ENCODE measurements at regions not wholly inside any gene's neighbourhood (a gene's known extent, or its start where the extent isn't known, plus 50 kb on each side); places are given as distances from the start of the nearest gene placed in this dataset.

- no peaks in the 10 kb centered on the region for H3K36me3 Mint-ChIP-seq (ENCODE audit: insufficient read depth)
- no peaks in the 10 kb centered on the region for H3K4me1 Mint-ChIP-seq (ENCODE audit: low read depth)
- ATAC-seq (no peak), DNase-seq (no peak)
- no peak overlapping the region for H3K4me3 Mint-ChIP-seq
- H3K9me3 Mint-ChIP-seq, result no peaks in the 10 kb centered on the region
- no peaks in the 10 kb centered on the region for H3K27me3 Mint-ChIP-seq (ENCODE audit: low read depth)
Observed at GRCh38 chr18:66141716-66142115, 390.9 kb downstream of the CDH7 start.

DNA sequence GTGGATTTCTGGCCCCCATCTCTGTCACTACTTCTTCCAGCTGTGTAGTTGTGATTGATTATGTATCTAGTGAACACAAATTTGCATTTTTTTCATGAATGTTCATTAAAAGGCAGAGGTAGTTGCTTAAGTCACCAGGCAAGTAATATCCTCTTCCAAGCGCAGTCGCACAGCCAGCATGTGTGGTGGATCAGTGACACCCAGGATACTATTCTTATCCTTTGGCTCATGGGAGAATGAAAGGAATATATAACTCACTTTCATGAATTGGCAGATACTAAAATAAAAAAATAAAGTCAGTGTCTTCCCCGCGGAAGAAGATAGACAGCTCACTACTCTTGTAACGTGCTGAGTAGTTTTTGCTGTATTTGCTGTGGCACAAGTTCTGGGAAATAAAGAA lies 387.8 kb downstream of the CDH7 start:
- ATAC-seq, result no peak
- Mint-ChIP-seq H3K4me3 (no peak overlapping the region), H3K27me3 (ENCODE audit: low read depth) (no peaks in the 10 kb centered on the region), H3K4me1 (ENCODE audit: low read depth) (no peaks in the 10 kb centered on the region), H3K9me3 (peaks cover 6% of the 10 kb centered on the region), H3K36me3 (ENCODE audit: insufficient read depth) (no peaks in the 10 kb centered on the region)
- DNase-seq, result no peak

DNA sequence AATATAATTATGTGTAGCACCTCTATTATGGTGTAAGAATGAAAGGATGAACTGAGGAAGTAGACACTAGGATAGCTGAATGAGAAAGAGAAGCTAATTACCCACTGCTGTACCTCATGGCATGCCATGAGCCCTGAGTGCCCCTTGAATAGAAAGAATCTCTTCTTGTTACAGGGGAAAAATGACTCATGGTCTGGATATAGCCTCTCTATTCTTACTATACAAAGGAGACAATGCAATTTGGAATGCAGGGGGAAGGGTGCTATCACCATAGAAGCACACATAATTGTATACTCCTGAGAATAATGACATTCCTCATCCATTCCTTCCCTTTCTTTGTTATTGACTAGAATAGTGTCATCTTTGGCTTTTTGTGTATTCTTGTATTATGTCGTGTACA lies 385.2 kb downstream of the CDH7 start:
- peaks cover 7% of the 10 kb centered on the region for H3K9me3 Mint-ChIP-seq
- DNase-seq, result no peak
- no peaks in the 10 kb centered on the region for H3K4me1 Mint-ChIP-seq (ENCODE audit: low read depth)
- H3K36me3 Mint-ChIP-seq (ENCODE audit: insufficient read depth), result no peaks in the 10 kb centered on the region
- H3K4me3 Mint-ChIP-seq, result no peak overlapping the region
- ATAC-seq, result no peak
- H3K27me3 Mint-ChIP-seq (ENCODE audit: low read depth), result no peaks in the 10 kb centered on the region

DNA sequence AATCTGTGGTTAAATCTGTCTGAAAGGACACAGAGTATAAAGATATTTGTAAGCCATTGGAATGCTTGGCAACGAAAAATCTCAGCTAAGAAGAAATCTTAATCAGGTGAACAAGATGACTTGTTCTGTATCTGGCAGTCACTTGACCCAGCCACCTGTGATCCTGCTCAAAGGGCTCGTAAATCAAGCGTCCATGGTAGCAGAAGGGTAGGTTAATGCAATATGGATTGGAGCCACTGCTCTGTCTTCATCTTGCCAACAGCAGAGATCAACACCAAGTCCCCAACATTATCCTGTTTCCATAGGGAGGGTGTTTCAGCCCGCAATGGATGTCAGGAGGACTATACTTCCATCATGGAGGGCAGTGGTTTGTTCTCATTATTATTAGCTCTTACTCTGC lies 378.4 kb downstream of the CDH7 start:
- H3K36me3 Mint-ChIP-seq (ENCODE audit: insufficient read depth), result no peaks in the 10 kb centered on the region
- H3K4me1 Mint-ChIP-seq (ENCODE audit: low read depth), result no peaks in the 10 kb centered on the region
- H3K27me3 Mint-ChIP-seq (ENCODE audit: low read depth), result no peaks in the 10 kb centered on the region
- ATAC-seq (no peak), DNase-seq (no peak)
- no peak overlapping the region for H3K4me3 Mint-ChIP-seq
- peaks cover 18% of the 10 kb centered on the region for H3K9me3 Mint-ChIP-seq

- DNase-seq, result no peak
- no peaks in the 10 kb centered on the region for H3K27me3 Mint-ChIP-seq (ENCODE audit: low read depth)
Observed at GRCh38 chr18:66126266-66126665, 375.5 kb downstream of the CDH7 start.

DNA sequence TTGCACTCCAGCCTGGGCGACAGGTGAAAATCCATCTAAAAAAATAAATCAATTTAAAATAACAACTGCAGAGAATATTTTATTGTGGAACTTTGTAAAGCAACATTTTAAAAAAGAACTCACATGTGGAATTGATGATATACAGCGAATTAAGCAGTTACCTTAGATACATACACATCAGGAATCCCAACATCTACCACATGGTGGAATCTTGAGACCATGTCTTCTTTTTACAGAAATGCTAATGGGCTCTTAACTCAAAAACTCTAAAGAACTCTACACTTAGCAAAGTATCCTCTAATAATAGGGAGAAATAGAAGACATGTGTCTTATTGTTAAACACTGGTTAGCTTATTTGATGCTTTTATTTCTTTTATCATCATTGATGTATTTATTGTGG lies 373.6 kb downstream of the CDH7 start:
- DNase-seq, result no peak
- Mint-ChIP-seq H3K9me3 (peaks cover 15% of the 10 kb centered on the region), H3K4me3 (no peak overlapping the region), H3K36me3 (ENCODE audit: insufficient read depth) (no peaks in the 10 kb centered on the region), H3K27me3 (ENCODE audit: low read depth) (no peaks in the 10 kb centered on the region), H3K4me1 (ENCODE audit: low read depth) (no peaks in the 10 kb centered on the region)
- no peak for ATAC-seq

More at GRCh38 chr18:66126266-66126665, 375.5 kb downstream of the CDH7 start:
- Mint-ChIP-seq H3K9me3 (peaks cover 19% of the 10 kb centered on the region), H3K36me3 (ENCODE audit: insufficient read depth) (no peaks in the 10 kb centered on the region), H3K4me1 (ENCODE audit: low read depth) (no peaks in the 10 kb centered on the region), H3K4me3 (no peak overlapping the region)
- ATAC-seq, result no peak

GRCh38 chr18:66119347-66119746 lies 368.5 kb downstream of the CDH7 start:
- DNase-seq, result no peak
- Mint-ChIP-seq H3K36me3 (ENCODE audit: insufficient read depth) (no peaks in the 10 kb centered on the region), H3K9me3 (peaks cover 15% of the 10 kb centered on the region), H3K4me3 (no peak overlapping the region), H3K27me3 (ENCODE audit: low read depth) (no peaks in the 10 kb centered on the region), H3K4me1 (ENCODE audit: low read depth) (no peaks in the 10 kb centered on the region)
- ATAC-seq, result no peak

- Mint-ChIP-seq H3K4me1 (ENCODE audit: low read depth) (no peaks in the 10 kb centered on the region), H3K36me3 (ENCODE audit: insufficient read depth) (no peaks in the 10 kb centered on the region), H3K4me3 (no peak overlapping the region), H3K9me3 (peaks cover 6% of the 10 kb centered on the region), H3K27me3 (ENCODE audit: low read depth) (no peaks in the 10 kb centered on the region)
- no peak for ATAC-seq
- DNase-seq, result no peak
Observed at GRCh38 chr18:66111018-66111417, 360.2 kb downstream of the CDH7 start.

DNA sequence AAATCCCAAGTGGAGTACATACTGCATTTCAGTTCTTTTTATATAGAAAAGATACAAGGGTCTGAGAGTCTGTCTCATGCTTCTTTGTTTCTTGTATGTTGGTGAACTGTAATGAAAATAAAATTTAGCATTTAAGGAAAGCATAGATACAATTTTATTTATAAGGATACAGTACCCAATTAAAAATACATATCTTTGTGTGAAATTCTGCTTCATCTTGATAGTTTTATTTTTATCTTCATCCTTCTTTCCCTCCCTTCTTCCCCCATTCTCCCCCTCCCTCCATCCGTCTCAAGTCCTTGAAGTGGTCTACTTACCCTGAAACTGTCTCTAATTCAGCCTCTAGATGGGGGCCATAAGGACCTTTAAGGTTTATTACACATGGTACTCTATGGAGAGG lies 359.8 kb downstream of the CDH7 start:
- DNase-seq (no peak), ATAC-seq (no peak)
- peaks cover 6% of the 10 kb centered on the region for H3K9me3 Mint-ChIP-seq
- no peaks in the 10 kb centered on the region for H3K27me3 Mint-ChIP-seq (ENCODE audit: low read depth)
- H3K36me3 Mint-ChIP-seq (ENCODE audit: insufficient read depth), result no peaks in the 10 kb centered on the region
- H3K4me3 Mint-ChIP-seq, result no peak overlapping the region
- no peaks in the 10 kb centered on the region for H3K4me1 Mint-ChIP-seq (ENCODE audit: low read depth)

- DNase-seq (no peak), ATAC-seq (no peak)
- Mint-ChIP-seq H3K27me3 (ENCODE audit: low read depth) (no peaks in the 10 kb centered on the region), H3K9me3 (peaks cover 10% of the 10 kb centered on the region), H3K4me3 (no peak overlapping the region), H3K36me3 (ENCODE audit: insufficient read depth) (no peaks in the 10 kb centered on the region), H3K4me1 (ENCODE audit: low read depth) (no peaks in the 10 kb centered on the region)
Observed at GRCh38 chr18:66109981-66110380, 359.2 kb downstream of the CDH7 start.

GRCh38 chr18:66107546-66107945 lies 356.7 kb downstream of the CDH7 start:
- ATAC-seq (no peak), DNase-seq (no peak)
- H3K4me3 Mint-ChIP-seq, result no peak overlapping the region
- no peaks in the 10 kb centered on the region for H3K27me3 Mint-ChIP-seq (ENCODE audit: low read depth)
- no peaks in the 10 kb centered on the region for H3K36me3 Mint-ChIP-seq (ENCODE audit: insufficient read depth)
- peaks cover 11% of the 10 kb centered on the region for H3K9me3 Mint-ChIP-seq
- H3K4me1 Mint-ChIP-seq (ENCODE audit: low read depth), result no peaks in the 10 kb centered on the region

DNA sequence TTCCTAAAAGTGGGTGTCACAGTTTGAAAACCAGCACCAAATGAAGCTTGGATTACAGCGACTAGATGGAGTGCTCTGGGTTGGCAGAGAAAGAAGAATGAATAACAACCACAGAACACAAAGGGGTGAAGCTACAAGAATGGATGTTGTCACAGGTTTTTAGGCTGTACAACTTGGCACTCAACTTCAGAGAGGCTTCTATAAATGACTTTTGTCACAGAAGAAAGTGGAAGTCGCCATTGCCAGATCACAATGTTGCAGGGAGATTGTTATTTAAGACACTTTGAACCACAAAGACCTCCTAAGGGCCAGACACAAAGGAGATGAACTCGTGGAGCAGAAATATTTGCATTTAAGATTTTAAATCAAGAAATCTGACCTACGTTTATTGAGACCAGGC lies 354.2 kb downstream of the CDH7 start:
- no peak overlapping the region for H3K4me3 Mint-ChIP-seq

GRCh38 chr18:66103550-66103949 lies 352.7 kb downstream of the CDH7 start:
- Mint-ChIP-seq H3K4me1 (ENCODE audit: low read depth) (no peaks in the 10 kb centered on the region), H3K4me3 (no peak overlapping the region), H3K27me3 (ENCODE audit: low read depth) (no peaks in the 10 kb centered on the region), H3K36me3 (ENCODE audit: insufficient read depth) (no peaks in the 10 kb centered on the region), H3K9me3 (peaks cover 5% of the 10 kb centered on the region)
- DNase-seq, result no peak
- no peak for ATAC-seq

More for the DNA sequence above, 354.2 kb downstream of the CDH7 start:
- Mint-ChIP-seq H3K27me3 (ENCODE audit: low read depth) (no peaks in the 10 kb centered on the region), H3K36me3 (ENCODE audit: insufficient read depth) (no peaks in the 10 kb centered on the region), H3K9me3 (peaks cover 5% of the 10 kb centered on the region), H3K4me1 (ENCODE audit: low read depth) (no peaks in the 10 kb centered on the region)
- no peak for DNase-seq
- no peak for ATAC-seq

DNA sequence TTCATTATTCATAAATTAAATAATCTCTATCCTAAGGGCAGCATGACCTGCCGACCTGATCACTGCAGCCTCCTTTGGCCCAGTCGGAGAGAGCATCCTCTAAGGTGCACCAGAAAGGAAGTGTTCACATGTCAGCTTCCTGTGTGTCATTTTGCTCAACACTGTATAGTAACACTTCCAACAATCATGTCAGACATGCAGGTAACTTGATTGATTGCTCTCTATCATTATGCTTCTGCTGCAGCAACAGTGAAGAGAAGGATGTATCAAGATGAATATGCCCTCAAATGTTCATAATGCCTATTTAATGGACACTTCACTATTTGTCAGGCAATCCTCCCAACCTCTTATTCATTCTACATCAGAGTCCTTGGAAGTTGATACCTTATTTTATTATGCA lies 332.3 kb downstream of the CDH7 start:
- no peak overlapping the region for H3K4me3 Mint-ChIP-seq
- no peaks in the 10 kb centered on the region for H3K27me3 Mint-ChIP-seq (ENCODE audit: low read depth)
- H3K9me3 Mint-ChIP-seq, result no peaks in the 10 kb centered on the region
- H3K4me1 Mint-ChIP-seq (ENCODE audit: low read depth), result no peaks in the 10 kb centered on the region
- DNase-seq, result no peak
- no peaks in the 10 kb centered on the region for H3K36me3 Mint-ChIP-seq (ENCODE audit: insufficient read depth)
- no peak for ATAC-seq

DNA sequence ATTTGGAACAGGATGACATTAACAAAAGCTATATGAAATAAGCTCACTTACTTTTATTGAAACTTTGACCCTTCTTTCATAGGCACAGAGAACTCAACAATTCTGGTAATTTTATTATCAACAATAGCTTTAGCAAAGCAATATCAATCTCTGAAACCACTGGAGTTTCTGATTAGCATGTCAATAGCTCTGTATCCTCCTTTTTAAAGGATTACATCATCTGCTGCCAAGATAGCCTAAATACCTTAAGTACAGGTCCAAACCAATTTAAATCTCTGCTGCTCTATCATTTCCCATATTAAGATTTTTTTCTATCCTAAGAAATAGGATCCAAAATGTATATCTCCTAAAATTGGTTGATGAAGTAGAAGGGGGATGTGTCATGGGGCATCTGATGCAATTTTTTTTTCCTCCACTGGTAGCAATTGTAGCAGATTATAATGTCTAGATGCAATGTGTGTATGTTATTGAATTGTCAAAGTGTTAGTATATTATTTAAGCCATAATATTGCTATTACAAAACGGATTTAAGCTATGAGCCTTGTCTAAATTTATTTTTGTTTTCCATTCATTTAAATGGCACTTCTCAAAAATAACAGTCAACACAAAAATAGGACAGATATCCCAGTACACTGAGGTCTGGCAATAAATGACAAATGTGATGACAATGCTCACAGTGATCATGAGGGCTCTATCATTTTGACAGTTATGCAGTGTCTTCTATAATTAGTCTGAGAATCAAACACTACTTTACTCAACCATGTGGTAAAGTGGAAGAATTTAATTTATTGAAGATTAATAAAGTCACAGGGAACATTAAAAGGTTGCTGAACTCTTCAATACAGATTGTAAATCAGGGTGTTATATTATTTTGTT lies 328.4 kb downstream of the CDH7 start:
- peaks cover 18% of the 10 kb centered on the region for H3K9me3 Mint-ChIP-seq
- no peaks in the 10 kb centered on the region for H3K36me3 Mint-ChIP-seq (ENCODE audit: insufficient read depth)
- no peaks in the 10 kb centered on the region for H3K27me3 Mint-ChIP-seq (ENCODE audit: low read depth)

More for the DNA sequence above, 328.4 kb downstream of the CDH7 start:
- DNase-seq (no peak), ATAC-seq (no peak)
- H3K4me1 Mint-ChIP-seq (ENCODE audit: low read depth), result no peaks in the 10 kb centered on the region
- no peak overlapping the region for H3K4me3 Mint-ChIP-seq
